Natural killer cell (primary cell): ENCODE measurements at regions not wholly inside any gene's neighbourhood (a gene's known extent, or its start where the extent isn't known, plus 50 kb on each side); places are given as distances from the start of the nearest gene placed in this dataset.

Experiments
- ATAC-seq, 3 donors: fragments of 150-1000 bp in 2 of 3; fragments of 200-7000 bp in 1 of 3; cut with Tn5 transposase; 1 replicate in 1 of 3; 2 replicates in 2 of 3; pipeline ENCODE4 v1.10.0; 2021; ENCODE audit warnings: mild to moderate bottlenecking in 2 of 3, moderate library complexity in 2 of 3
- DNase-seq, 2 donors: peaks; one replicate each; pipeline versions ENCODE4 v3.0.0 to v3.0.0-alpha.2; 2013 to 2021; ENCODE audit warnings: mixed read lengths in 1 of 2
- H3K27ac ChIP-seq: one replicate; pipeline ENCODE4 v1.5.1; 2013; ENCODE audit warnings: mild to moderate bottlenecking, low read length
- H3K27me3 ChIP-seq: one replicate; pipeline ENCODE4 v1.6.1; 2013; ENCODE audit warnings: low read length; ENCODE audit not compliant: control insufficient read depth, insufficient read depth
- H3K36me3 ChIP-seq: one replicate; pipeline ENCODE4 v1.6.1; 2013; ENCODE audit warnings: low read length; ENCODE audit not compliant: control insufficient read depth, insufficient read depth
- H3K4me1 ChIP-seq: one replicate; pipeline ENCODE4 v1.6.1; 2013; ENCODE audit warnings: low read length; ENCODE audit not compliant: control insufficient read depth, insufficient read depth
- H3K4me3 ChIP-seq: one replicate; pipeline ENCODE4 v1.5.1; 2013; ENCODE audit warnings: low read length
- H3K9me3 ChIP-seq: one replicate; pipeline ENCODE4 v1.6.1; 2013; ENCODE audit warnings: low read length; ENCODE audit not compliant: control insufficient read depth, insufficient read depth
- H3K27ac Mint-ChIP-seq, 2 donors: one replicate each; pipeline ENCODE4 v1.8.0; 2022; ENCODE audit warnings: mild to moderate bottlenecking in 2 of 2, mixed read lengths in 2 of 2, moderate library complexity in 1 of 2
- H3K27me3 Mint-ChIP-seq, 2 donors: one replicate each; pipeline ENCODE4 v1.8.0; 2022; ENCODE audit warnings: low read depth in 2 of 2, mixed read lengths in 2 of 2
- H3K36me3 Mint-ChIP-seq: one replicate; pipeline ENCODE4 v1.8.0; 2022; ENCODE audit warnings: mixed read lengths
- H3K4me1 Mint-ChIP-seq, 2 donors: one replicate each; pipeline ENCODE4 v1.8.0; 2022; ENCODE audit warnings: mixed read lengths in 2 of 2
- H3K4me3 Mint-ChIP-seq: one replicate; pipeline ENCODE4 v1.8.0; 2022; ENCODE audit warnings: mild to moderate bottlenecking, moderate library complexity, mixed read lengths
- H3K9me3 Mint-ChIP-seq, 2 donors: one replicate each; pipeline ENCODE4 v1.8.0; 2022; ENCODE audit warnings: mixed read lengths in 2 of 2
- WGBS: methylation state at CpG from one replicate; pipeline ENCODE4 v1.1.7; 2013; ENCODE audit warnings: missing lambda C conversion rate; ENCODE audit not compliant: insufficient coverage; 5-methylcytosine and 5-hydroxymethylcytosine counted together
- intact Hi-C: fragments of 100-400 bp; cut with micrococcal nuclease; formaldehyde crosslinking; loops from one replicate; pipeline ENCODE4 v1.14.2; 2022
- TF ChIP-seq, protein P1 (sequence below): fragments of 200-600 bp; IDR thresholded peaks from one replicate; pipeline ENCODE4 v1.8.0; 2022; ENCODE audit warnings: antibody characterized with exemption

DNA sequence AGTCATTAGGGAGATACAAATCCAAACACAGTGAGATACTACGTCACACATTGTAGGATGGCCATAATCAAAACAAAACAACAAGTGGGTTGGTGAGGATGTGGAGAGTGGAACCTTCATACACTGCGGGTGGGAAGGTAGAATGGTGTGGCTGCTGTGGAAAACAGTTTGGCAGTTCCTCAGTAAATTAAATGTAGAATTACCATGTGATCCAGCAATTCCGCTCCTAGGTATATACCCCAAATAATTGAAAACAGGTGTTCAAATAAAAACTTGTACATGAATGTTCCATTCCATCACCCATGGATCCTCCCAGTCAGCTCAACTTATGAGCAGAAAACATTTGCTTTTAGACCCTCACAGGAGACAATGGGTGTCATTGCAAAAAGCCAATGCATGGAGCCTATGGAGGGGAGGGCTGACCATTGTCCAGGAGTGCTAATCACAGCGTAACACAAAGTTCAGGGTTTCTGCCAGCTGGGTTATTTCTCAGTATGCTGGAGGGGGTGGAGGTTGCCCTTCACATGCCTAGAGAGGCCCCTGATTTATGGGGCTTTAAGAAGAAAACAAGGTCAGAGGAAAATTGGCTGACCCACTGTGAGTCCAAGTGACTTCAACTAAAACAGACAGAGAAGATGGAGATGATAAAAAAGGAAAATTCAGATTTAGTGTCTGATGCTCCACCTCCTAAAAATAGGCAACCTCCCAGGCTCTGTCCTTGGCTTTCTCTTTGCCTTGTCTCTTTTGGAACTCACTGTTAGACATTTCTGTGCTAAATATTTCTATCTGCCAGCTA lies 124.1 kb downstream of the WDR11 start:
- H3K27me3 ChIP-seq = peaks cover 9% of the 10 kb centered on the region
- intact Hi-C loops = no loop called here
- H3K36me3 Mint-ChIP-seq = peaks cover 9% of the 10 kb centered on the region

GRCh38 chr10:120975868-120976225 lies 124.7 kb downstream of the WDR11 start:
- Mint-ChIP-seq H3K4me1 (no peaks in the 10 kb centered on the region), H3K4me3 (no peak overlapping the region), H3K27me3 (peaks cover 29 to 38% of the 10 kb centered on the region in 2 donors), H3K9me3 (peaks cover 0 to 4% of the 10 kb centered on the region in 2 donors), H3K36me3 (peaks cover 10% of the 10 kb centered on the region), H3K27ac (no peak overlapping the region)
- Histone ChIP-seq H3K4me1 (peaks cover 8% of the 10 kb centered on the region), H3K27ac (no peak overlapping the region), H3K36me3 (no peaks in the 10 kb centered on the region), H3K9me3 (no peaks in the 10 kb centered on the region), H3K4me3 (no peak overlapping the region), H3K27me3 (peaks cover 9% of the 10 kb centered on the region)
- intact Hi-C loops = no loop called here
- TF ChIP-seq, protein P1, sequence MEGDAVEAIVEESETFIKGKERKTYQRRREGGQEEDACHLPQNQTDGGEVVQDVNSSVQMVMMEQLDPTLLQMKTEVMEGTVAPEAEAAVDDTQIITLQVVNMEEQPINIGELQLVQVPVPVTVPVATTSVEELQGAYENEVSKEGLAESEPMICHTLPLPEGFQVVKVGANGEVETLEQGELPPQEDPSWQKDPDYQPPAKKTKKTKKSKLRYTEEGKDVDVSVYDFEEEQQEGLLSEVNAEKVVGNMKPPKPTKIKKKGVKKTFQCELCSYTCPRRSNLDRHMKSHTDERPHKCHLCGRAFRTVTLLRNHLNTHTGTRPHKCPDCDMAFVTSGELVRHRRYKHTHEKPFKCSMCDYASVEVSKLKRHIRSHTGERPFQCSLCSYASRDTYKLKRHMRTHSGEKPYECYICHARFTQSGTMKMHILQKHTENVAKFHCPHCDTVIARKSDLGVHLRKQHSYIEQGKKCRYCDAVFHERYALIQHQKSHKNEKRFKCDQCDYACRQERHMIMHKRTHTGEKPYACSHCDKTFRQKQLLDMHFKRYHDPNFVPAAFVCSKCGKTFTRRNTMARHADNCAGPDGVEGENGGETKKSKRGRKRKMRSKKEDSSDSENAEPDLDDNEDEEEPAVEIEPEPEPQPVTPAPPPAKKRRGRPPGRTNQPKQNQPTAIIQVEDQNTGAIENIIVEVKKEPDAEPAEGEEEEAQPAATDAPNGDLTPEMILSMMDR = no peak
- no peak for ATAC-seq
- no peak for DNase-seq
- WGBS = 59% methylated on average over 2 of the region's 2 CpGs

More for the DNA sequence above, 124.1 kb downstream of the WDR11 start:
- Mint-ChIP-seq H3K27ac (no peak overlapping the region), H3K27me3 (peaks cover 25 to 34% of the 10 kb centered on the region in 2 donors), H3K4me3 (no peak overlapping the region), H3K9me3 (peaks cover 0 to 4% of the 10 kb centered on the region in 2 donors), H3K4me1 (no peaks in the 10 kb centered on the region)
- TF ChIP-seq, protein P1 = no peak
- DNase-seq (no peak), ATAC-seq (no peak)
- no peaks in the 10 kb centered on the region for H3K36me3 ChIP-seq
- peaks cover 8% of the 10 kb centered on the region for H3K4me1 ChIP-seq
- no peak overlapping the region for H3K4me3 ChIP-seq
- H3K27ac ChIP-seq = no peak overlapping the region
- no peaks in the 10 kb centered on the region for H3K9me3 ChIP-seq
- 96% methylated on average over 3 of the region's 4 CpGs for WGBS

DNA sequence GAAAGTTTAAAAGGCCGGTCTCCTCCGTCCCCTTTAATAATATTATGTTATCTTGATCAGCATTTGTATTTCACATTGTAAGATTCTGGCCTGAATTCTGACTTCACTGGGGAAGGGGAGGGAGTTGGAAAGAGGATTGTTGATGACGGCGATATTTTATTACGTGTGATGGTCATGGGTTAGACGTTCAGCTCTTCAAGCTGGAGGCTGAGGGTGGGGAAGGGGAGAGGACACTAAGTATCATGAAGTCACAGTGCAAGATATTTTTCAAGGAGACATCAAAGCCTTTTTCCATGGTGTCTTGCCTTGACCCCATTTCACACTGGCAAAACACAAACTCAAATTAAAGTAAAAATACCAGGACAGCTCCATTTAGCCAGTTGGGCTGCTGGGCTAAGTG lies 126.7 kb downstream of the WDR11 start:
- peaks cover 0 to 4% of the 10 kb centered on the region in 2 donors for H3K9me3 Mint-ChIP-seq
- DNase-seq (no peak), ATAC-seq (no peak)
- H3K36me3 Mint-ChIP-seq = peaks cover 15% of the 10 kb centered on the region
- Histone ChIP-seq H3K9me3 (no peaks in the 10 kb centered on the region), H3K4me1 (peaks cover 8% of the 10 kb centered on the region), H3K36me3 (no peaks in the 10 kb centered on the region), H3K4me3 (no peak overlapping the region), H3K27me3 (peaks cover 9% of the 10 kb centered on the region), H3K27ac (no peak overlapping the region)
- peaks cover 35 to 38% of the 10 kb centered on the region in 2 donors for H3K27me3 Mint-ChIP-seq
- 88% methylated on average over 4 of the region's 6 CpGs for WGBS
- no peak overlapping the region for H3K4me3 Mint-ChIP-seq
- TF ChIP-seq, protein P1 = no peak
- intact Hi-C loops = no loop called here
- H3K4me1 Mint-ChIP-seq = no peaks in the 10 kb centered on the region
- no peak overlapping the region for H3K27ac Mint-ChIP-seq
